ENCODE measurements at regions not wholly inside any gene's neighbourhood (a gene's known extent, or its start where the extent isn't known, plus 50 kb on each side); places are given as distances from the start of the nearest gene placed in this dataset.

GRCh38 chr9:126067031-126067734 is 259.4 kb upstream of the MVB12B start:
- Histone ChIP-seq H3K36me3 (ENCODE audit: insufficient read depth, low read length) (no peaks in the 10 kb centered on the region), H3F3A (ENCODE audit: insufficient read depth, low read length, poor library complexity, severe bottlenecking) (no peaks in the 10 kb centered on the region), H3K79me2 (replicated peaks; ENCODE audit: insufficient read depth, low read length) (no peaks in the 10 kb centered on the region), H3K27ac (ENCODE audit: low read length) (no peak overlapping the region), H3K27me3 (ENCODE audit: insufficient read depth, low read depth, low read length) (no peaks in the 10 kb centered on the region), H3K4me2 (ENCODE audit: low read length) (no peak overlapping the region), H3K9me3 (ENCODE audit: low read length) (no peaks in the 10 kb centered on the region), H3K9ac (ENCODE audit: low read length) (no peak overlapping the region), H4K20me1 (ENCODE audit: insufficient read depth) (no peaks in the 10 kb centered on the region), H3K9me2 (ENCODE audit: insufficient read depth, low read length) (no peaks in the 10 kb centered on the region), H3K4me3 (ENCODE audit: low read length) (no peak overlapping the region), H2AFZ (ENCODE audit: low read depth, low read length) (no peak overlapping the region)
- TF ChIP-seq REST (IDR thresholded peaks at IDR 0.05; ENCODE audit: borderline replicate concordance) (no peak), EZH2 (IDR thresholded peaks at IDR 0.05; ENCODE audit: borderline replicate concordance, insufficient read depth, low read length, poor library complexity, severe bottlenecking) (no peak), MXI1 (conservative IDR thresholded peaks at IDR 0.05; ENCODE audit: poor library complexity, severe bottlenecking) (no peak), TAF1 (IDR thresholded peaks at IDR 0.05; ENCODE audit: low read depth) (no peak), POLR2AphosphoS5 (IDR thresholded peaks at IDR 0.05) (no peak), CTCF (IDR thresholded peaks at IDR 0.05; ENCODE audit: poor library complexity, severe bottlenecking) (no peak), EP300 (conservative IDR thresholded peaks at IDR 0.05; ENCODE audit: poor library complexity, severe bottlenecking) (no peak), SMC3 (conservative IDR thresholded peaks at IDR 0.05; ENCODE audit: poor library complexity) (no peak), RAD21 (conservative IDR thresholded peaks at IDR 0.05) (no peak)

GRCh38 chr9:126068534-126069230 is 257.9 kb upstream of the MVB12B start:
- no peak overlapping the region for H3K4me2 ChIP-seq (ENCODE audit: low read length)
- no peaks in the 10 kb centered on the region for H3K36me3 ChIP-seq (ENCODE audit: insufficient read depth, low read length)
- H4K20me1 ChIP-seq (ENCODE audit: insufficient read depth): no peaks in the 10 kb centered on the region
- no peaks in the 10 kb centered on the region for H3F3A ChIP-seq (ENCODE audit: insufficient read depth, low read length, poor library complexity, severe bottlenecking)
- H3K4me3 ChIP-seq (ENCODE audit: low read length): no peak overlapping the region
- no peaks in the 10 kb centered on the region for H3K79me2 ChIP-seq (replicated peaks; ENCODE audit: insufficient read depth, low read length)
- H3K9me3 ChIP-seq (ENCODE audit: low read length): no peaks in the 10 kb centered on the region
- no peak overlapping the region for H3K27ac ChIP-seq (ENCODE audit: low read length)
- no peak overlapping the region for H2AFZ ChIP-seq (ENCODE audit: low read depth, low read length)
- no peaks in the 10 kb centered on the region for H3K9me2 ChIP-seq (ENCODE audit: insufficient read depth, low read length)
- no peak overlapping the region for H3K9ac ChIP-seq (ENCODE audit: low read length)
- TF ChIP-seq POLR2AphosphoS5 (IDR thresholded peaks at IDR 0.05) (no peak), MXI1 (conservative IDR thresholded peaks at IDR 0.05; ENCODE audit: poor library complexity, severe bottlenecking) (no peak), SMC3 (conservative IDR thresholded peaks at IDR 0.05; ENCODE audit: poor library complexity) (no peak), REST (IDR thresholded peaks at IDR 0.05; ENCODE audit: borderline replicate concordance) (no peak), CTCF (IDR thresholded peaks at IDR 0.05; ENCODE audit: poor library complexity, severe bottlenecking) (no peak), TAF1 (IDR thresholded peaks at IDR 0.05; ENCODE audit: low read depth) (no peak), EZH2 (IDR thresholded peaks at IDR 0.05; ENCODE audit: borderline replicate concordance, insufficient read depth, low read length, poor library complexity, severe bottlenecking) (no peak), EP300 (conservative IDR thresholded peaks at IDR 0.05; ENCODE audit: poor library complexity, severe bottlenecking) (no peak), RAD21 (conservative IDR thresholded peaks at IDR 0.05) (no peak)
- no peaks in the 10 kb centered on the region for H3K27me3 ChIP-seq (ENCODE audit: insufficient read depth, low read depth, low read length)
